ENCODE measurements at regions not wholly inside any gene's neighbourhood (a gene's known extent, or its start where the extent isn't known, plus 50 kb on each side); places are given as distances from the start of the nearest gene placed in this dataset.

DNA sequence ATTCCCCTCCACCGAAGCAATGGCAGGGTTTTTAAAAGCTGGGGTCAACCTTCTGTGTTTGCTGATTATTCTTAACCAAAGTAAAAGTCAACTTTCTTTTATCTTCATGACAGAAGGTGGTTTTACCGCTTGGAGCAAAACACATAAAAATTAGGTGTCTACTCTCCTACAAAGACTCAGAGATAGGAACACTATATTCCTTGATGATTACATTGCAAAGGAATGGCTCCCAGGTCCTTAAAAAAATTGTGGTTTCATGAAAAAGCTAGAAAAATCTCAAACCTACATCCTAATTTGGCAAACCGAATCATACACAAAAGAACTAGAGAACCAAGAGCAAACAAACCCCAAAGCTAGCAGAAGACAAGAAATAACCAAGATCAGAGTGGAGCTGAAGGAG is 760.4 kb upstream of the PCDH20 start:
- TF ChIP-seq, protein P1, sequence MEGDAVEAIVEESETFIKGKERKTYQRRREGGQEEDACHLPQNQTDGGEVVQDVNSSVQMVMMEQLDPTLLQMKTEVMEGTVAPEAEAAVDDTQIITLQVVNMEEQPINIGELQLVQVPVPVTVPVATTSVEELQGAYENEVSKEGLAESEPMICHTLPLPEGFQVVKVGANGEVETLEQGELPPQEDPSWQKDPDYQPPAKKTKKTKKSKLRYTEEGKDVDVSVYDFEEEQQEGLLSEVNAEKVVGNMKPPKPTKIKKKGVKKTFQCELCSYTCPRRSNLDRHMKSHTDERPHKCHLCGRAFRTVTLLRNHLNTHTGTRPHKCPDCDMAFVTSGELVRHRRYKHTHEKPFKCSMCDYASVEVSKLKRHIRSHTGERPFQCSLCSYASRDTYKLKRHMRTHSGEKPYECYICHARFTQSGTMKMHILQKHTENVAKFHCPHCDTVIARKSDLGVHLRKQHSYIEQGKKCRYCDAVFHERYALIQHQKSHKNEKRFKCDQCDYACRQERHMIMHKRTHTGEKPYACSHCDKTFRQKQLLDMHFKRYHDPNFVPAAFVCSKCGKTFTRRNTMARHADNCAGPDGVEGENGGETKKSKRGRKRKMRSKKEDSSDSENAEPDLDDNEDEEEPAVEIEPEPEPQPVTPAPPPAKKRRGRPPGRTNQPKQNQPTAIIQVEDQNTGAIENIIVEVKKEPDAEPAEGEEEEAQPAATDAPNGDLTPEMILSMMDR (IDR thresholded peaks at IDR 0.05) = no peak
- TF ChIP-seq POLR2A (IDR thresholded peaks at IDR 0.05) = no peak
- no peak for DNase-seq
- H3K4me1 ChIP-seq = no peaks in the 10 kb centered on the region
- H3K27me3 ChIP-seq = no peaks in the 10 kb centered on the region
- intact Hi-C loops (cut with DNase I) = no loop called here
- no peaks in the 10 kb centered on the region for H3K36me3 ChIP-seq
- WGBS, 2 donors = 80 to 82% methylated on average over 3 of the region's 3 CpGs
- H3K9me3 ChIP-seq = no peaks in the 10 kb centered on the region
- H3K27ac ChIP-seq = no peak overlapping the region
- H3K4me3 ChIP-seq (replicated peaks in 1 of 3) = no peak overlapping the region

DNA sequence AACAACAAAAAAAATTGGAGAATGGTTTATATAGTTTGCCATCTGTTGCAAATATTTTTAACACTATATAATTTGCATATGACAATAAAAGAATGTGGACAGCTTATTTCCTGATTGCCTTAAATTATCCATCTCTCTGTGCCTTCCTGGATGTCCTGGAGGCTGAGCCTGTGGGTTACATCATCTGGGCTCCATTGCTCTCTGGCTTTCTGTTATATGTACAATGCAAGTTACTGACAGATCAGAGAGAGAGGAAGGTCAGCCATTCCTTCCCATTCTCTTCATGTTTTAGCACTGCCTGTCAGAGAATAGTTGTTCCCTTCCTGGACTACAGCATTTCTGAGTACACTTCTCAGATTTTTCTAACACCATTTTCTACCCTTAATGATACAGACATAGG is 758.3 kb upstream of the PCDH20 start:
- no peaks in the 10 kb centered on the region for H3K9me3 ChIP-seq
- no peak overlapping the region for H3K27ac ChIP-seq
- no peak overlapping the region for H3K4me3 ChIP-seq (replicated peaks in 1 of 3)
- no peaks in the 10 kb centered on the region for H3K36me3 ChIP-seq
- no peak for DNase-seq
- H3K27me3 ChIP-seq = no peaks in the 10 kb centered on the region
- H3K4me1 ChIP-seq = no peaks in the 10 kb centered on the region
- TF ChIP-seq POLR2A (IDR thresholded peaks at IDR 0.05) = no peak
- TF ChIP-seq, protein P1 (IDR thresholded peaks at IDR 0.05) = no peak
- intact Hi-C loops (cut with DNase I) = no loop called here

GRCh38 chr13:62171697-62172096 is 756.0 kb upstream of the PCDH20 start:
- no peak overlapping the region for H3K4me3 ChIP-seq (replicated peaks in 1 of 3)
- H3K27me3 ChIP-seq = no peaks in the 10 kb centered on the region
- H3K9me3 ChIP-seq = no peaks in the 10 kb centered on the region
- intact Hi-C loops (cut with DNase I) = no loop called here
- no peaks in the 10 kb centered on the region for H3K36me3 ChIP-seq
- no peak overlapping the region for H3K27ac ChIP-seq
- TF ChIP-seq POLR2A (IDR thresholded peaks at IDR 0.05) = no peak
- TF ChIP-seq, protein P1 (IDR thresholded peaks at IDR 0.05) = no peak
- DNase-seq = no peak
- no peaks in the 10 kb centered on the region for H3K4me1 ChIP-seq
- WGBS, 2 donors = 94 to 96% methylated on average over 2 of the region's 2 CpGs

DNA sequence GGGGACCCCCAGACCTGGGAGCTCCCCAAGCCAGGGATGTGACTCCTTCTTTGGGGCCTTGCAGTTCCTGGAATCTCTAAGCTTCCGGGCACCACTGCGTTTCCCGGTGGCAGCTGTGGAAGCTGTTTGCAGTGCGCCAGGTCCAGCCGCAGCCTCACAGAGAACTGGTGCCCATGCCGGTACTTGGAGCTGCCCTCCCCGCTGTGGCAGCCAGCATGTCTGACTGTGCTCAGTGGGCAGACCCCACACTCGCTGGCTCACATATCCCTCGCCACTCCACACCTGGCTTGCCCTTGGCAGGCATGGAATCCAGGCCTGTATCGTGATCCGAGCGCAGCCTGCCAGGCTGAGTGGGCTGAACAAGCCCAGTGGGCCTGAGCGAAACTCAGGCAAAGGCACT is 753.2 kb upstream of the PCDH20 start:
- no peaks in the 10 kb centered on the region for H3K4me1 ChIP-seq
- TF ChIP-seq, protein P1 (IDR thresholded peaks at IDR 0.05) = no peak
- no peak for TF ChIP-seq POLR2A (IDR thresholded peaks at IDR 0.05)
- H3K27ac ChIP-seq = no peak overlapping the region
- no peak overlapping the region for H3K4me3 ChIP-seq (replicated peaks in 1 of 3)
- H3K27me3 ChIP-seq = no peaks in the 10 kb centered on the region
- H3K9me3 ChIP-seq = no peaks in the 10 kb centered on the region
- no peaks in the 10 kb centered on the region for H3K36me3 ChIP-seq
- WGBS, 2 donors = 94 to 96% methylated on average over 5 to 13 of the region's 13 CpGs
- DNase-seq = no peak
- intact Hi-C loops (cut with DNase I) = no loop called here

DNA sequence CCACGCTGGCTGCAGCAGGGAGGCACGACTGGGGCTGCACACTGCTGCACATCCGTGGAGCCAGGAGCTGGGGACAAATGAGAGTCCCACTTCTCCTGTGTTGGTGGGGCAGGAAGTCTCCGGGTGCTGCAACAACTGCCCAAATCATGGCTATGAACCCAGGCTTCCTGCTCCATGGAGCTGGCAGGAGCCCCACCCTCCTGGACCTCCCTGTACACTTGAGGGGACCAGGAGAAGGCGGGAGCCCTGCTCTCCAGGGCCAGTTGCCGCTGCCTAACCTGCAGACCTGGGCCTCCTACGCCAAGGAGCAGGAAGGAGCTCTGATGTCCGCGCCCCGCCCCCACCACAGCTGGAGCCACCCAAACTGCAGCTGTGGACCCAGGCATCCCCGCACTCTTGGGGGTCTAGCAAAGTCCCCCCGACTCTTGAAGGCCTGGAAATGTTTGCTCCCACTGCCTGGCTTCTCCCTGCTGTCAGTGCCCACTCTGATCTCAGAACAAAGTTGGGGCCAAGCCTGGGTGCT is 752.1 kb upstream of the PCDH20 start:
- TF ChIP-seq POLR2A (IDR thresholded peaks at IDR 0.05) = no peak
- TF ChIP-seq, protein P1 (IDR thresholded peaks at IDR 0.05) = no peak
- H3K4me3 ChIP-seq (replicated peaks in 1 of 3) = no peak overlapping the region
- no peaks in the 10 kb centered on the region for H3K36me3 ChIP-seq
- no peaks in the 10 kb centered on the region for H3K9me3 ChIP-seq
- no peak for DNase-seq
- no peaks in the 10 kb centered on the region for H3K27me3 ChIP-seq
- intact Hi-C loops (cut with DNase I) = no loop called here
- no peaks in the 10 kb centered on the region for H3K4me1 ChIP-seq
- no peak overlapping the region for H3K27ac ChIP-seq
- WGBS, 2 donors = 82 to 85% methylated on average over 7 to 9 of the region's 12 CpGs
